Hypothalamus (tissue), 51 donors: ENCODE measurements at regions not wholly inside any gene's neighbourhood (a gene's known extent, or its start where the extent isn't known, plus 50 kb on each side); places are given as distances from the start of the nearest gene placed in this dataset.

Source experiments
- DNase-seq, 51 donors: peaks; one replicate each; lab custom pipeline; 2025; lab: John Stamatoyannopoulos, UW

GRCh38 chr3:78390221-78390620, 1350.3 kb downstream of the ROBO2 start:
- DNase-seq: no peak

GRCh38 chr3:78398401-78398800, 1358.5 kb downstream of the ROBO2 start:
- DNase-seq: no peak

- no peak for DNase-seq
These were observed 1362.8 kb downstream of the ROBO2 start for GRCh38 chr3:78402720-78403119.

GRCh38 chr3:78405745-78406144, 1362.1 kb downstream of the ROBO1 start:
- no peak for DNase-seq

- no peak for DNase-seq
These were observed 1361.4 kb downstream of the ROBO1 start for GRCh38 chr3:78406396-78406795.

- DNase-seq: no peak
These were observed 1357.7 kb downstream of the ROBO1 start for GRCh38 chr3:78410077-78410476.

GRCh38 chr3:78414261-78414660, 1353.5 kb downstream of the ROBO1 start:
- DNase-seq: no peak

- no peak for DNase-seq
These were observed 1347.2 kb downstream of the ROBO1 start for GRCh38 chr3:78420611-78421010.

GRCh38 chr3:78421247-78421966, 1346.4 kb downstream of the ROBO1 start:
- no peak for DNase-seq

GRCh38 chr3:78424656-78425055, 1343.1 kb downstream of the ROBO1 start:
- no peak for DNase-seq

GRCh38 chr3:78426454-78426853, 1341.3 kb downstream of the ROBO1 start:
- DNase-seq: no peak

GRCh38 chr3:78427303-78427702, 1340.5 kb downstream of the ROBO1 start:
- DNase-seq: no peak

GRCh38 chr3:78430741-78431140, 1337.1 kb downstream of the ROBO1 start:
- DNase-seq: no peak

GRCh38 chr3:78434801-78435200, 1333.0 kb downstream of the ROBO1 start:
- DNase-seq: no peak

GRCh38 chr3:78455166-78455565, 1312.6 kb downstream of the ROBO1 start:
- no peak for DNase-seq

GRCh38 chr3:78455712-78456433, 1311.9 kb downstream of the ROBO1 start:
- no peak for DNase-seq

GRCh38 chr3:78459796-78460195, 1308.0 kb downstream of the ROBO1 start:
- DNase-seq: no peak

- DNase-seq: no peak
These were observed 1305.8 kb downstream of the ROBO1 start for GRCh38 chr3:78462021-78462420.

- DNase-seq: no peak
These were observed 1291.7 kb downstream of the ROBO1 start for GRCh38 chr3:78476076-78476475.

GRCh38 chr3:78481050-78481449, 1286.7 kb downstream of the ROBO1 start:
- DNase-seq: no peak

- DNase-seq: no peak
These were observed 1284.7 kb downstream of the ROBO1 start for GRCh38 chr3:78483090-78483489.

- DNase-seq: no peak
These were observed 1272.9 kb downstream of the ROBO1 start for GRCh38 chr3:78494851-78495250.
